HL-60 (cell line): ENCODE measurements at regions not wholly inside any gene's neighbourhood (a gene's known extent, or its start where the extent isn't known, plus 50 kb on each side); places are given as distances from the start of the nearest gene placed in this dataset.

Experiments
- DNase-seq, 2 experiments: peaks; one replicate each; pipeline ENCODE4 v3.0.0-alpha.2; 2010 to 2020; ENCODE audit warnings: low read depth in 1 of 2, low spot score in 1 of 2
- H3K27ac ChIP-seq: fragments of 250-450 bp; sonication (Bioruptor Pico); replicated peaks from 2 replicates; pipeline ENCODE4 v1.5.1; 2020; ENCODE audit warnings: mild to moderate bottlenecking, moderate library complexity
- H3K27me3 ChIP-seq: fragments of 250-450 bp; sonication (Bioruptor Pico); 2 replicates; pipeline ENCODE4 v1.5.1; 2021; ENCODE audit warnings: mild to moderate bottlenecking, moderate library complexity; ENCODE audit not compliant: insufficient read depth, poor library complexity, severe bottlenecking
- H3K4me3 ChIP-seq: replicated peaks from 2 replicates; pipeline ENCODE4 v1.5.1; 2011; ENCODE audit warnings: mild to moderate bottlenecking, control low read depth, low read length; ENCODE audit not compliant: insufficient read depth
- GABPA ChIP-seq: IDR thresholded peaks from 2 replicates; pipeline ENCODE4 v1.6.1; 2012; ENCODE audit warnings: low read depth
- POLR2AphosphoS5 ChIP-seq: IDR thresholded peaks from 2 replicates; pipeline ENCODE4 v1.6.1; 2012; ENCODE audit warnings: low read depth
- SPI1 ChIP-seq: IDR thresholded peaks from 2 replicates; pipeline ENCODE4 v1.6.1; 2012; ENCODE audit warnings: low read depth, mild to moderate bottlenecking, borderline replicate concordance
- TF ChIP-seq, protein P1 (sequence below): IDR thresholded peaks from 2 replicates; pipeline ENCODE4 v1.6.1; 2012; ENCODE audit warnings: low read depth; ENCODE audit not compliant: insufficient replicate concordance
- TF ChIP-seq, protein P2 (sequence below): IDR thresholded peaks from one replicate; pipeline ENCODE4 v1.5.1; 2011; ENCODE audit warnings: low read length, control low read depth, inconsistent platforms; ENCODE audit not compliant: insufficient read depth

DNA sequence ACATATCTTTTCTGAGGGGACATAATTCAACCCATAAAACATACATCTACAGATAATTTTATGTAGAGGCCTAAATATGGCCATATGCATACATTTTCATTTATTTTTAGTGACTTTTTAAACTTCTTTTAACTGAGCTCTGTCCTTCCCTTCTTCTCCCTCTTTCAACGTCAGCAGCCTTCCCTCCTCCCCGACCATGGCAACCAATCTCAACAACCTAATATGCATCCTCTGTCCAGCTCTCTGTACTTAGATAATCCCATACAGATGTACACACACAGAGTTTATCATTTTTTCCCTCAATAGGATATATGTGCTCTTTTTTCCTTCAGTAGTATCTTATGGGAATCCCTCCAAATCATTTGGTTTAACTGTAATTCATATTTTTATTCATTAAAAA lies 94.3 kb downstream of the CCDC71L start:
- DNase-seq, result no peak
- Histone ChIP-seq H3K27ac (no peak overlapping the region), H3K4me3 (no peak overlapping the region), H3K27me3 (no peaks in the 10 kb centered on the region)
- TF ChIP-seq GABPA (no peak), SPI1 (no peak), POLR2AphosphoS5 (no peak)
- TF ChIP-seq, protein P1, sequence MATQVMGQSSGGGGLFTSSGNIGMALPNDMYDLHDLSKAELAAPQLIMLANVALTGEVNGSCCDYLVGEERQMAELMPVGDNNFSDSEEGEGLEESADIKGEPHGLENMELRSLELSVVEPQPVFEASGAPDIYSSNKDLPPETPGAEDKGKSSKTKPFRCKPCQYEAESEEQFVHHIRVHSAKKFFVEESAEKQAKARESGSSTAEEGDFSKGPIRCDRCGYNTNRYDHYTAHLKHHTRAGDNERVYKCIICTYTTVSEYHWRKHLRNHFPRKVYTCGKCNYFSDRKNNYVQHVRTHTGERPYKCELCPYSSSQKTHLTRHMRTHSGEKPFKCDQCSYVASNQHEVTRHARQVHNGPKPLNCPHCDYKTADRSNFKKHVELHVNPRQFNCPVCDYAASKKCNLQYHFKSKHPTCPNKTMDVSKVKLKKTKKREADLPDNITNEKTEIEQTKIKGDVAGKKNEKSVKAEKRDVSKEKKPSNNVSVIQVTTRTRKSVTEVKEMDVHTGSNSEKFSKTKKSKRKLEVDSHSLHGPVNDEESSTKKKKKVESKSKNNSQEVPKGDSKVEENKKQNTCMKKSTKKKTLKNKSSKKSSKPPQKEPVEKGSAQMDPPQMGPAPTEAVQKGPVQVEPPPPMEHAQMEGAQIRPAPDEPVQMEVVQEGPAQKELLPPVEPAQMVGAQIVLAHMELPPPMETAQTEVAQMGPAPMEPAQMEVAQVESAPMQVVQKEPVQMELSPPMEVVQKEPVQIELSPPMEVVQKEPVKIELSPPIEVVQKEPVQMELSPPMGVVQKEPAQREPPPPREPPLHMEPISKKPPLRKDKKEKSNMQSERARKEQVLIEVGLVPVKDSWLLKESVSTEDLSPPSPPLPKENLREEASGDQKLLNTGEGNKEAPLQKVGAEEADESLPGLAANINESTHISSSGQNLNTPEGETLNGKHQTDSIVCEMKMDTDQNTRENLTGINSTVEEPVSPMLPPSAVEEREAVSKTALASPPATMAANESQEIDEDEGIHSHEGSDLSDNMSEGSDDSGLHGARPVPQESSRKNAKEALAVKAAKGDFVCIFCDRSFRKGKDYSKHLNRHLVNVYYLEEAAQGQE, result no peak
- TF ChIP-seq, protein P2, sequence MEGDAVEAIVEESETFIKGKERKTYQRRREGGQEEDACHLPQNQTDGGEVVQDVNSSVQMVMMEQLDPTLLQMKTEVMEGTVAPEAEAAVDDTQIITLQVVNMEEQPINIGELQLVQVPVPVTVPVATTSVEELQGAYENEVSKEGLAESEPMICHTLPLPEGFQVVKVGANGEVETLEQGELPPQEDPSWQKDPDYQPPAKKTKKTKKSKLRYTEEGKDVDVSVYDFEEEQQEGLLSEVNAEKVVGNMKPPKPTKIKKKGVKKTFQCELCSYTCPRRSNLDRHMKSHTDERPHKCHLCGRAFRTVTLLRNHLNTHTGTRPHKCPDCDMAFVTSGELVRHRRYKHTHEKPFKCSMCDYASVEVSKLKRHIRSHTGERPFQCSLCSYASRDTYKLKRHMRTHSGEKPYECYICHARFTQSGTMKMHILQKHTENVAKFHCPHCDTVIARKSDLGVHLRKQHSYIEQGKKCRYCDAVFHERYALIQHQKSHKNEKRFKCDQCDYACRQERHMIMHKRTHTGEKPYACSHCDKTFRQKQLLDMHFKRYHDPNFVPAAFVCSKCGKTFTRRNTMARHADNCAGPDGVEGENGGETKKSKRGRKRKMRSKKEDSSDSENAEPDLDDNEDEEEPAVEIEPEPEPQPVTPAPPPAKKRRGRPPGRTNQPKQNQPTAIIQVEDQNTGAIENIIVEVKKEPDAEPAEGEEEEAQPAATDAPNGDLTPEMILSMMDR, result no peak

DNA sequence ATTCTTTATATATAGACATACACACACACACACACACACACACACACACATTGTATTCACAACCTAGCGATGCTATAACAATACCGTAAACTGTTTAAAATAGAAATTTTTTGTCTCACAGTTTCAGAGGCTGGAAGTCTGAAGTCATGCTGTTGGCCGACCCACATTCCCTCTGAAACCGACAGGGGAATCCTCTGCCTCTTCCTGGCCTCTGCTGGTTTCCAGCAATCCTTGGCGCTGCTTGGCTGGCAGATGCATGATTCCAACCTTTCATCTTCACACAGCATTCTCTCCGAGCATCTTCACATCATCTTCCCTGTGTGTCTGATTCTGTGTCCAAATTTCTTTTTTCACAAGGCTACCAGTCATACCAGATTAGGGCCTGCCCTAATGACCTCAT lies 94.8 kb downstream of the CCDC71L start:
- TF ChIP-seq, protein P2, result no peak
- no peak for TF ChIP-seq SPI1
- no peak for TF ChIP-seq POLR2AphosphoS5
- TF ChIP-seq GABPA, result no peak
- TF ChIP-seq, protein P1, result no peak
- no peak for DNase-seq
- Histone ChIP-seq H3K4me3 (no peak overlapping the region), H3K27ac (no peak overlapping the region), H3K27me3 (no peaks in the 10 kb centered on the region)

DNA sequence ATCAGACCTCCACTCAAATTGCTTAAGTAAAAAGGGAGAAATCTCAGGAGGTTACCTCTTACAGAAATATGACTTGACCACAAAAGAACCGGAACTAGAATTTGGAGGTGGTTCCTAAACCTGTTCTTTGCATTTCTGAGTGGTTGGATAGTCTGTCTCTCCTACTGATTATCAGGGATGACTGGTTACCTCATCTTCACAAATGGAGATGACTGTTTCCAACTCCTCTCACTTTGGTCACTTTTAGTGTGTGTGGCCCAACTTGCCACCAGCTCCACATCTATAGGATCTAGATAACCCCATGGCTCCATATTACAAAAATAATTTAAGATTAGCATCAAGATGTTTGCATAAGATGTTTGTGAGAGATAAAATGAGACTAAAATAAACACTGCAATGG lies 95.5 kb downstream of the CCDC71L start:
- no peak for DNase-seq
- Histone ChIP-seq H3K4me3 (no peak overlapping the region), H3K27ac (no peak overlapping the region), H3K27me3 (no peaks in the 10 kb centered on the region)
- TF ChIP-seq, protein P1, result no peak
- no peak for TF ChIP-seq SPI1
- no peak for TF ChIP-seq POLR2AphosphoS5
- TF ChIP-seq, protein P2, result no peak
- TF ChIP-seq GABPA, result no peak
